Upper lobe of left lung (tissue), 6 donors: ENCODE measurements at regions not wholly inside any gene's neighbourhood (a gene's known extent, or its start where the extent isn't known, plus 50 kb on each side); places are given as distances from the start of the nearest gene placed in this dataset.

ENCODE experiments used
- ATAC-seq, 2 donors: fragments of 200-7000 bp; cut with Tn5 transposase; one replicate each; pipeline ENCODE4 v1.9.1; 2022; ENCODE audit warnings: mild to moderate bottlenecking in 2 of 2, moderate library complexity in 2 of 2; ENCODE audit not compliant: low FRiP score in 2 of 2
- DNase-seq, 2 donors: peaks; one replicate each; pipeline ENCODE4 v3.0.0-alpha.2; 2019 to 2020
- H3K27ac ChIP-seq, 4 donors: fragments of 200-600 bp; sonication (generic); one replicate each; pipeline ENCODE4 v1.5.1; 2016 to 2019
- H3K27me3 ChIP-seq, 4 donors: fragments of 200-600 bp; sonication (generic); one replicate each; pipeline ENCODE4 v1.5.1; 2017 to 2019
- H3K36me3 ChIP-seq, 4 donors: fragments of 200-600 bp; sonication (generic); one replicate each; pipeline ENCODE4 v1.5.1; 2016 to 2019
- H3K4me1 ChIP-seq, 4 donors: fragments of 200-600 bp; sonication (generic); one replicate each; pipeline ENCODE4 v1.5.1; 2018 to 2019
- H3K4me3 ChIP-seq, 4 donors: fragments of 200-600 bp; sonication (generic); one replicate each; pipeline ENCODE4 v1.5.1; 2017 to 2019; ENCODE audit warnings: mild to moderate bottlenecking in 2 of 4, moderate library complexity in 1 of 4
- H3K9me3 ChIP-seq, 4 donors: fragments of 200-600 bp; sonication (generic); one replicate each; pipeline ENCODE4 v1.5.1; 2018 to 2019
- CTCF ChIP-seq, 6 experiments: fragments of 450-650 bp in 4 of 6; fragments of 200-600 bp in 2 of 6; sonication (generic) in 2 of 6; IDR thresholded peaks; one replicate each; pipeline ENCODE4 v1.5.1; 2016 to 2019; ENCODE audit warnings: antibody characterized with exemption in 6 of 6
- EP300 ChIP-seq, 4 donors: sonication (generic); formaldehyde crosslinking; IDR thresholded peaks; one replicate each; pipeline ENCODE4 v1.5.1; 2017; ENCODE audit warnings: antibody characterized with exemption in 4 of 4, control low read depth in 2 of 4
- POLR2A ChIP-seq, 4 donors: fragments of 450-650 bp; IDR thresholded peaks; one replicate each; pipeline ENCODE4 v1.5.1; 2016 to 2017; ENCODE audit warnings: antibody characterized with exemption in 4 of 4, mild to moderate bottlenecking in 2 of 4
- POLR2AphosphoS5 ChIP-seq, 2 donors: sonication (generic); formaldehyde crosslinking; IDR thresholded peaks; one replicate each; pipeline ENCODE4 v1.5.1; 2017; ENCODE audit warnings: antibody characterized with exemption in 2 of 2
- WGBS, 2 donors: methylation state at CpG; one replicate each; pipeline ENCODE4 v1.1.5; 2017 to 2018; 5-methylcytosine and 5-hydroxymethylcytosine counted together
- donor health status: DM: no; HTN: no; CAD: no; lungs with moderate emphysema.
- donor health status: DM: no; HTN: yes; CAD: no; lungs with severe emphysema.

GRCh38 chr13:89857502-89857901, 1490.0 kb upstream of the MIR17HG start:
- 76 to 91% methylated on average over 3 of the region's 3 CpGs for WGBS, 2 donors
- Histone ChIP-seq H3K4me1 (no peaks in the 10 kb centered on the region), H3K27me3 (no peaks in the 10 kb centered on the region), H3K27ac (no peak overlapping the region), H3K9me3 (no peaks in the 10 kb centered on the region), H3K36me3 (no peaks in the 10 kb centered on the region), H3K4me3 (no peak overlapping the region)
- no peak for TF ChIP-seq EP300 (IDR thresholded peaks at IDR 0.05)
- TF ChIP-seq CTCF (IDR thresholded peaks at IDR 0.05), result no peak
- TF ChIP-seq POLR2AphosphoS5 (IDR thresholded peaks at IDR 0.05), result no peak
- no peak for TF ChIP-seq POLR2A (IDR thresholded peaks at IDR 0.05)
- DNase-seq, result no peak
- ATAC-seq, result no peak

GRCh38 chr13:89862011-89862690, 1485.3 kb upstream of the MIR17HG start:
- Histone ChIP-seq H3K4me3 (no peak overlapping the region), H3K27me3 (no peaks in the 10 kb centered on the region), H3K27ac (no peak overlapping the region), H3K36me3 (no peaks in the 10 kb centered on the region), H3K4me1 (no peaks in the 10 kb centered on the region), H3K9me3 (no peaks in the 10 kb centered on the region)
- ATAC-seq (no peak), DNase-seq (peak in 1 of 2 donors; percentile 23)
- TF ChIP-seq POLR2A (IDR thresholded peaks at IDR 0.05) (no peak), EP300 (IDR thresholded peaks at IDR 0.05) (no peak), CTCF (IDR thresholded peaks at IDR 0.05) (no peak)
- WGBS, 2 donors, result 93 to 94% methylated on average over 13 of the region's 13 CpGs

- Histone ChIP-seq H3K27me3 (no peaks in the 10 kb centered on the region), H3K4me3 (no peak overlapping the region), H3K27ac (no peak overlapping the region), H3K4me1 (no peaks in the 10 kb centered on the region), H3K9me3 (no peaks in the 10 kb centered on the region), H3K36me3 (no peaks in the 10 kb centered on the region)
- DNase-seq, result no peak
- TF ChIP-seq POLR2AphosphoS5 (IDR thresholded peaks at IDR 0.05) (no peak), EP300 (IDR thresholded peaks at IDR 0.05) (no peak), CTCF (IDR thresholded peaks at IDR 0.05) (no peak), POLR2A (IDR thresholded peaks at IDR 0.05) (no peak)
- WGBS, 2 donors, result 64 to 81% methylated on average over 4 of the region's 4 CpGs
- ATAC-seq, result no peak
These were observed 1484.8 kb upstream of the MIR17HG start for GRCh38 chr13:89862691-89863036.

GRCh38 chr13:89865164-89866064, 1482.1 kb upstream of the MIR17HG start:
- Histone ChIP-seq H3K4me3 (no peak overlapping the region), H3K4me1 (no peaks in the 10 kb centered on the region), H3K27me3 (no peaks in the 10 kb centered on the region), H3K36me3 (no peaks in the 10 kb centered on the region), H3K27ac (no peak overlapping the region), H3K9me3 (no peaks in the 10 kb centered on the region)
- ATAC-seq (no peak), DNase-seq (no peak)
- TF ChIP-seq POLR2A (IDR thresholded peaks at IDR 0.05) (no peak), EP300 (IDR thresholded peaks at IDR 0.05) (no peak), CTCF (IDR thresholded peaks at IDR 0.05) (no peak), POLR2AphosphoS5 (IDR thresholded peaks at IDR 0.05) (no peak)
- WGBS, 2 donors, result 69 to 70% methylated on average over 5 of the region's 5 CpGs
